ENCODE measurements at regions not wholly inside any gene's neighbourhood (a gene's known extent, or its start where the extent isn't known, plus 50 kb on each side); places are given as distances from the start of the nearest gene placed in this dataset.

GRCh38 chr2:74066491-74067203 lies 81.1 kb downstream of the BOLA3 start:
- TF ChIP-seq FOXM1 (IDR thresholded peaks at IDR 0.05; ENCODE audit: borderline replicate concordance) (no peak), SP1 (IDR thresholded peaks at IDR 0.05) (no peak), ELF4 (IDR thresholded peaks at IDR 0.05) (no peak)

Measured in HEK293T (cell line).